Endothelial cell of umbilical vein (primary cell): ENCODE measurements at regions not wholly inside any gene's neighbourhood (a gene's known extent, or its start where the extent isn't known, plus 50 kb on each side); places are given as distances from the start of the nearest gene placed in this dataset.

ENCODE experiments used
- BruUV-seq: library from RNA; stranded (reverse); fragments of 400-500 nt; replicated peaks from 2 replicates; lab custom pipeline; 2021; lab: Mats Ljungman, UMichigan
- CTCF ChIA-PET: fragments of 300-600, 350-600 bp; sonication (Branson Sonifier 250); formaldehyde crosslinking; loops from one replicate; lab custom pipeline; 2021; ENCODE audit warnings: antibody characterized with exemption, inconsistent platforms; lab: Charles Lee
- POLR2A ChIA-PET: fragments of 300-600, 350-600 bp; sonication (Branson Sonifier 250); formaldehyde crosslinking; loops from one replicate; lab custom pipeline; 2021; ENCODE audit warnings: antibody characterized with exemption, inconsistent platforms; lab: Charles Lee
- DNase-seq: peaks from one replicate; pipeline ENCODE4 v3.0.0-alpha.2; 2011; ENCODE audit warnings: low read depth, low spot score
- FAIRE-seq: peaks from 2 replicates; lab custom pipeline; 2011; peaks lifted over from hg19 to GRCh38; lab: Jason Lieb, UNC
- H2AFZ ChIP-seq: 2 replicates; pipeline ENCODE4 v1.6.0; 2012; ENCODE audit warnings: low read depth, low read length, control low read depth, inconsistent platforms
- H3K27ac ChIP-seq: 2 replicates; pipeline ENCODE4 v1.5.1; 2011; ENCODE audit warnings: low read depth, mild to moderate bottlenecking, control low read depth, low read length, moderate library complexity; ENCODE audit not compliant: insufficient read depth
- H3K27me3 ChIP-seq, 2 experiments: 2 replicates each; pipeline versions ENCODE4 v1.6.0 to v1.6.1; 2011; ENCODE audit warnings: low read length in 2 of 2, mixed read lengths in 1 of 2; ENCODE audit not compliant: control insufficient read depth in 2 of 2, insufficient read depth in 2 of 2
- H3K36me3 ChIP-seq, 2 experiments: 2 replicates in 1 of 2; 3 replicates in 1 of 2; pipeline ENCODE4 v1.5.1; 2011; ENCODE audit warnings: low read length in 2 of 2, mild to moderate bottlenecking in 1 of 2, moderate library complexity in 1 of 2; ENCODE audit not compliant: control insufficient read depth in 2 of 2, insufficient read depth in 2 of 2; ENCODE audit errors: extremely low read depth in 1 of 2
- H3K4me1 ChIP-seq: 3 replicates; pipeline ENCODE4 v1.5.1; 2011; ENCODE audit warnings: mild to moderate bottlenecking, low read length; ENCODE audit not compliant: control insufficient read depth, insufficient read depth; ENCODE audit errors: extremely low read depth
- H3K4me2 ChIP-seq: 2 replicates; pipeline ENCODE4 v1.6.1; 2011; ENCODE audit warnings: low read length, control low read depth, mixed read lengths; ENCODE audit not compliant: insufficient read depth
- H3K4me3 ChIP-seq, 3 experiments: fragments of 200-600 bp in 1 of 3; sonication (generic), shearing (Covaris generic) in 1 of 3; replicated peaks in 1 of 3; 2 replicates each; pipeline ENCODE4 v1.5.1; 2011 to 2016; ENCODE audit warnings: control low read depth in 3 of 3, low read length in 3 of 3, mild to moderate bottlenecking in 2 of 3, inconsistent platforms in 1 of 3, low read depth in 1 of 3, moderate library complexity in 1 of 3; ENCODE audit not compliant: insufficient read depth in 1 of 3
- H3K79me2 ChIP-seq: 2 replicates; pipeline ENCODE4 v1.6.0; 2012; ENCODE audit warnings: low read length, inconsistent platforms; ENCODE audit not compliant: control insufficient read depth, insufficient read depth
- H3K9ac ChIP-seq: replicated peaks from 2 replicates; pipeline ENCODE3; 2011; ENCODE audit warnings: low read length, control low read depth; ENCODE audit not compliant: insufficient read depth; ENCODE audit errors: extremely low read depth
- H3K9me1 ChIP-seq: replicated peaks from 3 replicates; pipeline ENCODE4 v1.6.0; 2011; ENCODE audit warnings: mild to moderate bottlenecking, low read length; ENCODE audit not compliant: control insufficient read depth, insufficient read depth; ENCODE audit errors: extremely low read depth
- H3K9me3 ChIP-seq: replicated peaks from 2 replicates; pipeline ENCODE4 v1.5.1; 2012; ENCODE audit warnings: low read length, inconsistent platforms; ENCODE audit not compliant: control insufficient read depth, insufficient read depth
- H4K20me1 ChIP-seq: replicated peaks from 2 replicates; pipeline ENCODE3; 2011; ENCODE audit warnings: mild to moderate bottlenecking, low read length; ENCODE audit not compliant: control insufficient read depth, insufficient read depth; ENCODE audit errors: extremely low read depth
- CTCF ChIP-seq, 2 donors: IDR thresholded peaks; 1 replicate in 1 of 2; 2 replicates in 1 of 2; pipeline ENCODE4 v1.5.1; 2011; ENCODE audit warnings: low read length in 2 of 2, mild to moderate bottlenecking in 2 of 2, moderate library complexity in 2 of 2, control low read depth in 1 of 2, inconsistent platforms in 1 of 2, low read depth in 1 of 2; ENCODE audit not compliant: insufficient read depth in 1 of 2; ENCODE audit errors: extremely low read depth in 1 of 2
- EZH2 ChIP-seq: IDR thresholded peaks from 2 replicates; pipeline ENCODE4 v1.6.1; 2012; ENCODE audit warnings: borderline replicate concordance, low read depth, mild to moderate bottlenecking, moderate library complexity, low read length, inconsistent platforms; ENCODE audit not compliant: severe bottlenecking
- FOS ChIP-seq: IDR thresholded peaks from 2 replicates; pipeline ENCODE4 v1.6.1; 2011; ENCODE audit warnings: mild to moderate bottlenecking, low read length, moderate library complexity, borderline replicate concordance; ENCODE audit not compliant: insufficient read depth
- GATA2 ChIP-seq: IDR thresholded peaks from 2 replicates; pipeline ENCODE4 v1.7.0; 2011; ENCODE audit warnings: low read depth, mild to moderate bottlenecking, moderate library complexity, mixed read lengths, low read length; ENCODE audit not compliant: insufficient read length, insufficient read depth
- JUN ChIP-seq: IDR thresholded peaks from 2 replicates; pipeline ENCODE4 v1.6.1; 2011; ENCODE audit warnings: borderline replicate concordance, low read depth; ENCODE audit not compliant: insufficient read length, insufficient read depth
- MYC ChIP-seq: IDR thresholded peaks from one replicate; pipeline ENCODE4 v1.6.1; 2011; ENCODE audit warnings: mild to moderate bottlenecking, low read depth, low read length
- POLR2A ChIP-seq: IDR thresholded peaks from 2 replicates; pipeline ENCODE4 v1.6.1; 2012; ENCODE audit warnings: low read depth, mild to moderate bottlenecking, control low read depth, low read length
- POLR2AphosphoS5 ChIP-seq: IDR thresholded peaks from 2 replicates; pipeline ENCODE4 v1.6.1; 2012; ENCODE audit warnings: low read depth, mild to moderate bottlenecking, control low read depth, low read length, moderate library complexity; ENCODE audit not compliant: insufficient read depth
- dilution Hi-C: fragments of 300-500 bp; cut with MboI; formaldehyde crosslinking; loops from one replicate; pipeline ENCODE4 v1.15.0; 2019; ENCODE audit warnings: low sequenced_read_pairs; ENCODE audit not compliant: extremely low pct_ligation_motif_present
- intact Hi-C: fragments of 100-400 bp; cut with micrococcal nuclease; formaldehyde crosslinking; loops from one replicate; pipeline ENCODE4 v1.10.0; 2022
- TF ChIP-seq, protein P1 (sequence below): IDR thresholded peaks from 2 replicates; pipeline ENCODE4 v1.6.1; 2011; ENCODE audit not compliant: insufficient read depth, insufficient read length

GRCh38 chr15:53171571-53171970, 381.4 kb upstream of the ONECUT1 start:
- no peak for FAIRE-seq
- Histone ChIP-seq H3K27ac (no peak overlapping the region), H3K4me2 (no peak overlapping the region), H3K27me3 (no peaks in the 10 kb centered on the region), H3K9me3 (no peaks in the 10 kb centered on the region), H3K36me3 (no peaks in the 10 kb centered on the region), H3K9ac (no peak overlapping the region), H3K4me3 (no peak overlapping the region), H2AFZ (no peak overlapping the region), H3K9me1 (no peaks in the 10 kb centered on the region), H3K4me1 (no peaks in the 10 kb centered on the region), H4K20me1 (no peaks in the 10 kb centered on the region), H3K79me2 (no peaks in the 10 kb centered on the region)
- TF ChIP-seq POLR2AphosphoS5 (no peak), FOS (no peak), MYC (no peak), CTCF (IDR thresholded peaks at IDR 0.05; ENCODE audit: extremely low read depth in 1 of 2, insufficient read depth in 1 of 2, low read depth in 1 of 2, low read length in 2 of 2) (no peak), JUN (no peak), POLR2A (no peak), EZH2 (no peak), GATA2 (no peak)
- TF ChIP-seq, protein P1, sequence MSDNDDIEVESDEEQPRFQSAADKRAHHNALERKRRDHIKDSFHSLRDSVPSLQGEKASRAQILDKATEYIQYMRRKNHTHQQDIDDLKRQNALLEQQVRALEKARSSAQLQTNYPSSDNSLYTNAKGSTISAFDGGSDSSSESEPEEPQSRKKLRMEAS, result no peak
- ChIA-PET CTCF (no interaction called here), POLR2A (no interaction called here)
- DNase-seq, result no peak
- dilution Hi-C loops (no loop called here), intact Hi-C loops (no loop called here)
- BruUV-seq, result no TSS peak
